Tibial nerve (tissue), 4 donors: ENCODE measurements at regions not wholly inside any gene's neighbourhood (a gene's known extent, or its start where the extent isn't known, plus 50 kb on each side); places are given as distances from the start of the nearest gene placed in this dataset.

ENCODE experiments used
- DNase-seq, 2 donors: peaks; one replicate each; pipeline ENCODE4 v3.0.0-alpha.2; 2019; ENCODE audit warnings: low spot score in 2 of 2
- H3K27ac ChIP-seq, 4 donors: fragments of 200-600 bp; sonication (generic) in 3 of 4; one replicate each; pipeline ENCODE4 v1.5.1; 2017 to 2019; ENCODE audit warnings: mild to moderate bottlenecking in 1 of 4
- H3K27me3 ChIP-seq, 2 donors: fragments of 200-600 bp; sonication (generic) in 1 of 2; one replicate each; pipeline versions ENCODE4 v1.5.1 to v1.6.0; 2017 to 2019
- H3K36me3 ChIP-seq, 3 donors: fragments of 200-600 bp; sonication (generic); one replicate each; pipeline ENCODE4 v1.5.1; 2018 to 2019
- H3K4me1 ChIP-seq, 4 donors: fragments of 200-600 bp; sonication (generic) in 3 of 4; one replicate each; pipeline ENCODE4 v1.5.1; 2017 to 2019
- H3K4me3 ChIP-seq, 4 donors: fragments of 200-600 bp; sonication (generic) in 3 of 4; one replicate each; pipeline ENCODE4 v1.5.1; 2017 to 2019; ENCODE audit warnings: mild to moderate bottlenecking in 1 of 4, moderate library complexity in 1 of 4
- H3K9me3 ChIP-seq, 4 donors: fragments of 200-600 bp; sonication (generic) in 3 of 4; one replicate each; pipeline ENCODE4 v1.5.1; 2017 to 2019
- EP300 ChIP-seq, 2 donors: sonication (generic); formaldehyde crosslinking; IDR thresholded peaks; one replicate each; pipeline ENCODE4 v1.6.1; 2017; ENCODE audit warnings: antibody characterized with exemption in 2 of 2, mild to moderate bottlenecking in 1 of 2
- POLR2A ChIP-seq, 2 donors: fragments of 450-650 bp; IDR thresholded peaks; one replicate each; pipeline ENCODE4 v1.6.1; 2017; ENCODE audit warnings: antibody characterized with exemption in 2 of 2, mild to moderate bottlenecking in 2 of 2, moderate library complexity in 2 of 2
- WGBS, 2 donors: methylation state at CpG; one replicate each; pipeline ENCODE4 v1.1.5; 2018; 5-methylcytosine and 5-hydroxymethylcytosine counted together
- TF ChIP-seq, protein P1 (sequence below), 5 experiments: fragments of 200-600 bp in 3 of 5; fragments of 450-650 bp in 2 of 5; sonication (generic) in 3 of 5; IDR thresholded peaks; one replicate each; pipeline ENCODE4 v1.5.1; 2016 to 2019; ENCODE audit warnings: antibody characterized with exemption in 5 of 5, mild to moderate bottlenecking in 3 of 5, moderate library complexity in 2 of 5

DNA sequence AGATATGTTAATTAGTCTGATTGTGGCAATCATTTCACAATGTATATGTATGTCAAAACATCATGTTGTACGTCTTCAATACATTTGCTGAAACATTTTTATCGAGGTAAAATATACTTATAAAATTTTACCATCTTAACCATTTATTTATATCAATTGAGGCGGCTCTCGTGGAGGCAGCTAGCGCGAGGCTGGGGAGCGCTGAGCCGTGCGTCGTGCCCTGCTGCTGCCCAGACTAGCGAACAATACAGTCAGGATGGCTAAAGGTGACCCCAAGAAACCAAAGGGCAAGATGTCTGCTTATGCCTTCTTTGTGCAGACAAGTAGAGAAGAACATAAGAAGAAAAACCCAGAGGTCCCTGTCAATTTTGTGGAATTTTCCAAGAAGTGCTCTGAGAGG is 202.5 kb upstream of the PBX1 start:
- H3K9me3 ChIP-seq: peaks cover 0 to 6% (median 0%) of the 10 kb centered on the region in 4 donors
- DNase-seq: no peak
- no peak overlapping the region for H3K4me3 ChIP-seq
- no peaks in the 10 kb centered on the region for H3K36me3 ChIP-seq
- H3K27me3 ChIP-seq: no peaks in the 10 kb centered on the region
- no peaks in the 10 kb centered on the region for H3K4me1 ChIP-seq
- 95% methylated on average over 11 of the region's 11 CpGs for WGBS, 2 donors
- H3K27ac ChIP-seq: no peak overlapping the region
- TF ChIP-seq, protein P1, sequence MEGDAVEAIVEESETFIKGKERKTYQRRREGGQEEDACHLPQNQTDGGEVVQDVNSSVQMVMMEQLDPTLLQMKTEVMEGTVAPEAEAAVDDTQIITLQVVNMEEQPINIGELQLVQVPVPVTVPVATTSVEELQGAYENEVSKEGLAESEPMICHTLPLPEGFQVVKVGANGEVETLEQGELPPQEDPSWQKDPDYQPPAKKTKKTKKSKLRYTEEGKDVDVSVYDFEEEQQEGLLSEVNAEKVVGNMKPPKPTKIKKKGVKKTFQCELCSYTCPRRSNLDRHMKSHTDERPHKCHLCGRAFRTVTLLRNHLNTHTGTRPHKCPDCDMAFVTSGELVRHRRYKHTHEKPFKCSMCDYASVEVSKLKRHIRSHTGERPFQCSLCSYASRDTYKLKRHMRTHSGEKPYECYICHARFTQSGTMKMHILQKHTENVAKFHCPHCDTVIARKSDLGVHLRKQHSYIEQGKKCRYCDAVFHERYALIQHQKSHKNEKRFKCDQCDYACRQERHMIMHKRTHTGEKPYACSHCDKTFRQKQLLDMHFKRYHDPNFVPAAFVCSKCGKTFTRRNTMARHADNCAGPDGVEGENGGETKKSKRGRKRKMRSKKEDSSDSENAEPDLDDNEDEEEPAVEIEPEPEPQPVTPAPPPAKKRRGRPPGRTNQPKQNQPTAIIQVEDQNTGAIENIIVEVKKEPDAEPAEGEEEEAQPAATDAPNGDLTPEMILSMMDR (IDR thresholded peaks at IDR 0.05): no peak
- TF ChIP-seq EP300 (IDR thresholded peaks at IDR 0.05): no peak
- TF ChIP-seq POLR2A (IDR thresholded peaks at IDR 0.05): no peak

DNA sequence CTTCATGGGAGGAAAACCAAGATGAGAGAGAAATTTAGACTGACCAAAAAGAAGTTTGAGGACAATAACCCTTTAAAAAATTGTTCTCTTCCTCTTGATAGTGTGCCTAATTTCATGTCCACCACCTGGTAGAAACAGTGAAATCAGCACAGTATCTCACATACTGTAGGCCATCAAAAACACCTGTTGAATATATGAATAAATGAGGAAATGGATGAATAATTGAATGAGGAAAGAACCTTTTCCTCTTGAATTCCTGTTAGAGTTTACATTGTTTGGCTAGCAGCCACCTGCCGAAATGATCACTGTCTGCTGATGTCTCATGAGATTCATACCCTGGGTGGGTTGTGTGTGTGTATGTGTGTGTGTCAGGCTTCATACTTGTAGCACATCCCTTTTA is 198.7 kb upstream of the PBX1 start:
- no peak for DNase-seq
- no peaks in the 10 kb centered on the region for H3K27me3 ChIP-seq
- no peak for TF ChIP-seq EP300 (IDR thresholded peaks at IDR 0.05)
- TF ChIP-seq, protein P1 (IDR thresholded peaks at IDR 0.05): no peak
- no peak for TF ChIP-seq POLR2A (IDR thresholded peaks at IDR 0.05)
- H3K9me3 ChIP-seq: peaks cover 0 to 4% (median 0%) of the 10 kb centered on the region in 4 donors
- no peak overlapping the region for H3K4me3 ChIP-seq
- H3K4me1 ChIP-seq: no peaks in the 10 kb centered on the region
- H3K27ac ChIP-seq: no peak overlapping the region
- no peaks in the 10 kb centered on the region for H3K36me3 ChIP-seq
- WGBS, 2 donors: 75 to 76% methylated on average over 1 of the region's 1 CpG

DNA sequence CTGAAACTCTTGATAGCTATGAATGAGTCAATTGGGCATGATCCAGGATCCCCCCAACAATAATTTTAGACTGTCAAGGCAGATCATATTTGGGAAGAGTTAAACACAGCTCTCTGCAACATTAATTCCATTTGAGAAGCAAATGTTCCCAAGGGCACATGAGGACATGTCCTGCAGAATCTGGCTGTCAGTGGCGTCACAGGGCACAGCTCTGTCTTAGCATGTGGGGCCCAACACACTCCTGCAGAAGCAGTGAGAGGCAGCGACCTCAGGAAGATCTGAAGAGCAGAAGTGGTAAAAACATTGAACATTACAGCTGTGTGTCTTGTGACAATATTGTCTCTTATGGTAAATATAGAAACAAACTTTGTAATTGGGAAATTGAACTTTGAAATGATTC is 197.1 kb upstream of the PBX1 start:
- TF ChIP-seq POLR2A (IDR thresholded peaks at IDR 0.05) (no peak), EP300 (IDR thresholded peaks at IDR 0.05) (no peak)
- TF ChIP-seq, protein P1 (IDR thresholded peaks at IDR 0.05): no peak
- Histone ChIP-seq H3K4me3 (no peak overlapping the region), H3K27ac (no peak overlapping the region), H3K27me3 (no peaks in the 10 kb centered on the region), H3K4me1 (no peaks in the 10 kb centered on the region), H3K9me3 (peaks cover 0 to 21% (median 5%) of the 10 kb centered on the region in 4 donors), H3K36me3 (no peaks in the 10 kb centered on the region)
- WGBS, 2 donors: 55 to 64% methylated on average over 2 of the region's 2 CpGs
- DNase-seq: no peak

DNA sequence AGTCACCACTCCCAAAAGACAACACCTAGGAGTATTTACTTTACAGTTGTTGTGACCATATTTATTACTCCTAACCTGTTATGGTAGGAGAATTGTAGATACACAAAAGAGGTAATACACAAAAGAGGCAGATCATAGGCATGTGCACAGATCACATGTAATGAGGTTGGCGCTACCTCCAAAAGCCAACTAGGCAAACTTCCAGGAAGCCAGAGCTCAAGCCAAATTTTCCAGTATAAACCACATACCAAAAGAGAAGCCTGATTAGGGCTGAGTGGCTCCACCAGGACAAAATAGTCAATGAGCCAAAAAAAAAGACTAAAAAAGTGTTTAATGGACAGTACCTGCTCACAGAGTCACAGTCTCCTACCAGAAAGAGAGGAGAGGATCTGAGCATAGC is 195.0 kb upstream of the PBX1 start:
- DNase-seq: no peak
- TF ChIP-seq EP300 (IDR thresholded peaks at IDR 0.05) (no peak), POLR2A (IDR thresholded peaks at IDR 0.05) (no peak)
- TF ChIP-seq, protein P1 (IDR thresholded peaks at IDR 0.05): no peak
- no peaks in the 10 kb centered on the region for H3K36me3 ChIP-seq
- 88 to 96% methylated on average over 1 of the region's 1 CpG for WGBS, 2 donors
- H3K4me3 ChIP-seq: no peak overlapping the region
- no peak overlapping the region for H3K27ac ChIP-seq
- H3K9me3 ChIP-seq: peaks cover 0 to 23% (median 5%) of the 10 kb centered on the region in 4 donors
- no peaks in the 10 kb centered on the region for H3K4me1 ChIP-seq
- H3K27me3 ChIP-seq: no peaks in the 10 kb centered on the region

DNA sequence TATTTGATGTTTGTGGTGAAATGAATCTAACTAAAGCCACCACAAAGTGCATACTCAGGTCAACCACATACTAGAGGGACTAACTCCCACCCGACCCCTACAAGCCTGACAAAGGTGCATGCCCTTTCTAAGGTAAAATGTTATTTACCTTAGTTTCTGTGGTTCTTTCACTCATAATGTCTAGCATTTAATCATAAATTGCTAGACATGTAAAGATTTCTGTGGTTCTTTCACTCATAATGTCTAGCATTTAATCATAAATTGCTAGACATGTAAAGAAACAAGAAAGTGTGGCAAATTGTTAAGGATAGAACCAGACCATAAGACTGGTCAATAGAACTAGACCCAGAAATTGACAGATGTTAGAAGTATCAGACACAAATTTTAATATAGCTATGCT is 193.0 kb upstream of the PBX1 start:
- TF ChIP-seq, protein P1 (IDR thresholded peaks at IDR 0.05): no peak
- TF ChIP-seq EP300 (IDR thresholded peaks at IDR 0.05): no peak
- no peak for TF ChIP-seq POLR2A (IDR thresholded peaks at IDR 0.05)
- no peak for DNase-seq
- no peak overlapping the region for H3K4me3 ChIP-seq
- H3K36me3 ChIP-seq: no peaks in the 10 kb centered on the region
- no peaks in the 10 kb centered on the region for H3K27me3 ChIP-seq
- 76 to 78% methylated on average over 1 of the region's 1 CpG for WGBS, 2 donors
- no peak overlapping the region for H3K27ac ChIP-seq
- H3K4me1 ChIP-seq: no peaks in the 10 kb centered on the region
- peaks cover 0 to 23% (median 5%) of the 10 kb centered on the region in 4 donors for H3K9me3 ChIP-seq
